HEK293T (cell line): ENCODE measurements at regions not wholly inside any gene's neighbourhood (a gene's known extent, or its start where the extent isn't known, plus 50 kb on each side); places are given as distances from the start of the nearest gene placed in this dataset.

Source experiments
- CTCF ChIA-PET: fragments of 350-600 bp; formaldehyde crosslinking; extraction: SDS; loops from one replicate; lab custom pipeline; 2021; ENCODE audit warnings: antibody characterized with exemption, inconsistent platforms; lab: Yijun Ruan, JAX
- POLR2A ChIA-PET: fragments of 350-600 bp; formaldehyde crosslinking; extraction: SDS; loops from one replicate; lab custom pipeline; 2020; ENCODE audit warnings: antibody characterized with exemption, inconsistent platforms; lab: Yijun Ruan, JAX
- DNase-seq: peaks from one replicate; pipeline ENCODE4 v3.0.0; 2012; ENCODE audit warnings: mixed read lengths; ENCODE audit errors: extremely low spot score
- ARNT ChIP-seq: fragments of 450-650 bp; IDR thresholded peaks from 2 replicates; pipeline ENCODE4 v1.6.1; 2017; ENCODE audit warnings: mild to moderate bottlenecking
- BHLHE40 ChIP-seq: fragments of 450-650 bp; IDR thresholded peaks from 2 replicates; pipeline ENCODE4 v1.6.1; 2016; ENCODE audit warnings: mild to moderate bottlenecking, moderate library complexity, borderline replicate concordance
- CTBP1 ChIP-seq: fragments of 450-650 bp; IDR thresholded peaks from 2 replicates; pipeline ENCODE4 v1.6.1; 2016; ENCODE audit warnings: borderline replicate concordance
- ELF4 ChIP-seq: fragments of 450-650 bp; IDR thresholded peaks from 2 replicates; pipeline ENCODE4 v1.6.1; 2017; ENCODE audit warnings: antibody characterized with exemption
- FOXA1 ChIP-seq: fragments of 450-650 bp; IDR thresholded peaks from 2 replicates; pipeline ENCODE4 v1.6.1; 2016; ENCODE audit warnings: mild to moderate bottlenecking
- FOXK2 ChIP-seq: fragments of 450-650 bp; IDR thresholded peaks from 2 replicates; pipeline ENCODE4 v1.6.1; 2016; ENCODE audit warnings: mild to moderate bottlenecking
- FOXM1 ChIP-seq: fragments of 450-650 bp; IDR thresholded peaks from 2 replicates; pipeline ENCODE4 v1.6.1; 2017; ENCODE audit warnings: mild to moderate bottlenecking, borderline replicate concordance
- HDGF ChIP-seq: fragments of 450-650 bp; IDR thresholded peaks from 2 replicates; pipeline ENCODE4 v1.6.1; 2017; ENCODE audit warnings: antibody characterized with exemption, borderline replicate concordance
- L3MBTL2 ChIP-seq: fragments of 450-650 bp; conservative IDR thresholded peaks from 2 replicates; pipeline ENCODE4 v1.6.1; 2016; ENCODE audit warnings: mild to moderate bottlenecking
- LEF1 ChIP-seq: fragments of 450-650 bp; IDR thresholded peaks from 2 replicates; pipeline ENCODE4 v1.6.1; 2017; ENCODE audit warnings: mild to moderate bottlenecking, borderline replicate concordance
- NFRKB ChIP-seq: fragments of 450-650 bp; IDR thresholded peaks from 2 replicates; pipeline ENCODE4 v1.6.1; 2016; ENCODE audit warnings: mild to moderate bottlenecking, moderate library complexity
- PKNOX1 ChIP-seq: fragments of 450-650 bp; IDR thresholded peaks from 2 replicates; pipeline ENCODE4 v1.6.1; 2016
- SP1 ChIP-seq: fragments of 450-650 bp; IDR thresholded peaks from 2 replicates; pipeline ENCODE4 v1.6.1; 2017
- SUZ12 ChIP-seq: fragments of 450-650 bp; IDR thresholded peaks from 2 replicates; pipeline ENCODE4 v1.6.1; 2016; ENCODE audit warnings: mild to moderate bottlenecking
- TARDBP ChIP-seq: fragments of 450-650 bp; IDR thresholded peaks from 2 replicates; pipeline ENCODE4 v1.6.1; 2016
- ZNF384 ChIP-seq: fragments of 450-650 bp; IDR thresholded peaks from 2 replicates; pipeline ENCODE4 v1.6.1; 2016

GRCh38 chr12:116498471-116498870, 60.7 kb upstream of the MAP1LC3B2 start:
- POLR2A ChIA-PET, result no interaction called here
- DNase-seq, result no peak
- TF ChIP-seq ARNT (no peak), FOXM1 (no peak), CTBP1 (no peak), SP1 (no peak)
- CTCF ChIA-PET, result no interaction called here

GRCh38 chr12:116502141-116502725, 56.9 kb upstream of the MAP1LC3B2 start:
- CTCF ChIA-PET, result no interaction called here

GRCh38 chr12:116502989-116503496, 56.1 kb upstream of the MAP1LC3B2 start:
- ChIA-PET POLR2A (no interaction called here), CTCF (no interaction called here)
- no peak for TF ChIP-seq FOXA1
- TF ChIP-seq TARDBP, result no peak
- no peak for TF ChIP-seq PKNOX1
- no peak for TF ChIP-seq ELF4
- no peak for TF ChIP-seq LEF1
- TF ChIP-seq SP1, result no peak
- TF ChIP-seq SUZ12, result no peak
- TF ChIP-seq HDGF, result no peak
- no peak for TF ChIP-seq L3MBTL2
- no peak for TF ChIP-seq CTBP1
- no peak for TF ChIP-seq NFRKB
- no peak for TF ChIP-seq ARNT
- no peak for TF ChIP-seq ZNF384
- TF ChIP-seq BHLHE40, result no peak
- no peak for TF ChIP-seq FOXM1
- no peak for TF ChIP-seq FOXK2
- no peak for DNase-seq

More at GRCh38 chr12:116502141-116502725, 56.9 kb upstream of the MAP1LC3B2 start:
- POLR2A ChIA-PET, result no interaction called here
- TF ChIP-seq PKNOX1 (peak; percentile 36; the same call in 1 of the 2 replicates), SUZ12 (no peak), FOXM1 (no peak), ARNT (no peak), L3MBTL2 (no peak), SP1 (no peak), HDGF (no peak)
- DNase-seq, result no peak

- DNase-seq, result no peak
- POLR2A ChIA-PET, result no interaction called here
- TF ChIP-seq FOXK2 (no peak), LEF1 (no peak)
- CTCF ChIA-PET, result no interaction called here
Measured at GRCh38 chr12:116504438-116504837, 54.7 kb upstream of the MAP1LC3B2 start.

GRCh38 chr12:116506697-116507064, 52.5 kb upstream of the MAP1LC3B2 start:
- CTCF ChIA-PET, result no interaction called here
- TF ChIP-seq FOXK2, result no peak
- no peak for TF ChIP-seq NFRKB
- TF ChIP-seq CTBP1, result no peak
- TF ChIP-seq SUZ12, result no peak
- no peak for TF ChIP-seq PKNOX1
- no peak for TF ChIP-seq ELF4
- no peak for TF ChIP-seq LEF1
- TF ChIP-seq SP1, result no peak
- TF ChIP-seq FOXM1, result no peak
- TF ChIP-seq TARDBP, result no peak
- TF ChIP-seq ARNT, result no peak
- TF ChIP-seq BHLHE40, result no peak
- TF ChIP-seq HDGF, result no peak
- no peak for TF ChIP-seq FOXA1
- TF ChIP-seq L3MBTL2, result no peak
- no peak for TF ChIP-seq ZNF384
- POLR2A ChIA-PET, result interaction anchor here (0.7 kb wide), 1 partner anchor 9 kb away, joined by 3 read pairs; no protein-coding TSS in a partner anchor
- DNase-seq, result no peak

GRCh38 chr12:116508145-116509121, 50.7 kb upstream of the MAP1LC3B2 start:
- ChIA-PET POLR2A (no interaction called here), CTCF (no interaction called here)
- TF ChIP-seq BHLHE40 (no peak), L3MBTL2 (0 out of 2 replicates have a peak, but pooled peaks have one; percentile 17), ZNF384 (0 out of 2 replicates have a peak, but pooled peaks have one; percentile 28), TARDBP (no peak)
- no peak for DNase-seq
